ENCODE measurements at regions not wholly inside any gene's neighbourhood (a gene's known extent, or its start where the extent isn't known, plus 50 kb on each side); places are given as distances from the start of the nearest gene placed in this dataset.

DNA sequence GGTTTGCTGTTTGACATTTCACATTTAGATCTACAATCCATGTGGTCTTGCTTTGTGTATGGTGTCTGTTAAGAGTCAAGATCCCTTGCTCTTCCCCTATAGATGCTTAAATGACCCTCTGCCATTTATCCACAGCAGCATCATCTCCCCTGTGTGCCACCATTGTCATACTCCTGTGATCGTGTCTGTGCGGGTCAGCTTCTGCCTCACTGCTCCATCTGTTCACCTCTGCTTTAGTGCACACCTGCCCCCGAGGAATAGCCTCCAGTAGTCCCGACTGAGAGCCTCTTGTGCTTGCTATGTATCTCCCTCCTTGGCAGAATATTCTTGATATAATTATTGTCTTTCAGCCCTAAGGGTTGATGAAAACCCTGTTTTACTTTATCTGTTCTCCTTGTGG lies 551.2 kb downstream of the CDH26 start:
- H3K27me3 ChIP-seq (replicated peaks in 2 of 5; ENCODE audit: control insufficient read depth in 4 of 5, insufficient read depth in 5 of 5, low read length in 4 of 5) = peaks cover 0 to 28% (median 10%) of the 10 kb centered on the region in 5 experiments

GRCh38 chr20:60510356-60510755 lies 552.1 kb downstream of the CDH26 start:
- WGBS (ENCODE audit: insufficient coverage) = 64% methylated on average over 3 of the region's 4 CpGs
- no peaks in the 10 kb centered on the region for H3K4me1 ChIP-seq (ENCODE audit: control extremely low read depth in 1 of 4, control insufficient read depth in 4 of 4, insufficient read depth in 4 of 4, low read length in 3 of 4)
- H3K36me3 ChIP-seq (ENCODE audit: control insufficient read depth in 4 of 4, insufficient read depth in 4 of 4, low read length in 3 of 4) = no peaks in the 10 kb centered on the region
- no peak overlapping the region for H3K27ac ChIP-seq (ENCODE audit: insufficient read depth in 1 of 2, low read depth in 1 of 2, low read length in 2 of 2, poor library complexity in 1 of 2, severe bottlenecking in 2 of 2)
- no peak overlapping the region for H3K4me3 ChIP-seq (ENCODE audit: control insufficient read depth in 1 of 7, extremely low read depth in 1 of 7, insufficient read depth in 4 of 7, low read depth in 2 of 7, low read length in 6 of 7)
- CTCF ChIA-PET = no interaction called here
- H3K9me3 ChIP-seq (ENCODE audit: control extremely low read depth in 1 of 5, control insufficient read depth in 4 of 5, insufficient read depth in 2 of 5, low read depth in 1 of 5, low read length in 4 of 5) = no peaks in the 10 kb centered on the region
- no peak for DNase-seq
- peaks cover 0 to 28% (median 8%) of the 10 kb centered on the region in 5 experiments for H3K27me3 ChIP-seq (replicated peaks in 2 of 5; ENCODE audit: control insufficient read depth in 4 of 5, insufficient read depth in 5 of 5, low read length in 4 of 5)
- POLR2A ChIA-PET = interaction anchor here (0.6 kb wide), 1 partner anchor 27 kb away, joined by 3 read pairs; no protein-coding TSS in a partner anchor

More for the DNA sequence above, 551.2 kb downstream of the CDH26 start:
- ChIA-PET CTCF (no interaction called here), POLR2A (no interaction called here)
- 87% methylated on average over 4 of the region's 4 CpGs for WGBS (ENCODE audit: insufficient coverage)
- Histone ChIP-seq H3K4me3 (ENCODE audit: control insufficient read depth in 1 of 7, extremely low read depth in 1 of 7, insufficient read depth in 4 of 7, low read depth in 2 of 7, low read length in 6 of 7) (no peak overlapping the region), H3K9me3 (ENCODE audit: control extremely low read depth in 1 of 5, control insufficient read depth in 4 of 5, insufficient read depth in 2 of 5, low read depth in 1 of 5, low read length in 4 of 5) (no peaks in the 10 kb centered on the region), H3K36me3 (ENCODE audit: control insufficient read depth in 4 of 4, insufficient read depth in 4 of 4, low read length in 3 of 4) (no peaks in the 10 kb centered on the region), H3K4me1 (ENCODE audit: control extremely low read depth in 1 of 4, control insufficient read depth in 4 of 4, insufficient read depth in 4 of 4, low read length in 3 of 4) (no peaks in the 10 kb centered on the region), H3K27ac (ENCODE audit: insufficient read depth in 1 of 2, low read depth in 1 of 2, low read length in 2 of 2, poor library complexity in 1 of 2, severe bottlenecking in 2 of 2) (no peak overlapping the region)
- DNase-seq = no peak

GRCh38 chr20:60512443-60512842 lies 554.2 kb downstream of the CDH26 start:
- Histone ChIP-seq H3K4me3 (ENCODE audit: control insufficient read depth in 1 of 7, extremely low read depth in 1 of 7, insufficient read depth in 4 of 7, low read depth in 2 of 7, low read length in 6 of 7) (no peak overlapping the region), H3K4me1 (ENCODE audit: control extremely low read depth in 1 of 4, control insufficient read depth in 4 of 4, insufficient read depth in 4 of 4, low read length in 3 of 4) (no peaks in the 10 kb centered on the region), H3K9me3 (ENCODE audit: control extremely low read depth in 1 of 5, control insufficient read depth in 4 of 5, insufficient read depth in 2 of 5, low read depth in 1 of 5, low read length in 4 of 5) (no peaks in the 10 kb centered on the region), H3K36me3 (ENCODE audit: control insufficient read depth in 4 of 4, insufficient read depth in 4 of 4, low read length in 3 of 4) (no peaks in the 10 kb centered on the region), H3K27me3 (replicated peaks in 2 of 5; ENCODE audit: control insufficient read depth in 4 of 5, insufficient read depth in 5 of 5, low read length in 4 of 5) (peaks cover 0 to 20% (median 5%) of the 10 kb centered on the region in 5 experiments), H3K27ac (ENCODE audit: insufficient read depth in 1 of 2, low read depth in 1 of 2, low read length in 2 of 2, poor library complexity in 1 of 2, severe bottlenecking in 2 of 2) (no peak overlapping the region)
- no peak for DNase-seq
- WGBS (ENCODE audit: insufficient coverage) = 80% methylated on average over 1 of the region's 4 CpGs
- POLR2A ChIA-PET = no interaction called here
- CTCF ChIA-PET = no interaction called here

DNA sequence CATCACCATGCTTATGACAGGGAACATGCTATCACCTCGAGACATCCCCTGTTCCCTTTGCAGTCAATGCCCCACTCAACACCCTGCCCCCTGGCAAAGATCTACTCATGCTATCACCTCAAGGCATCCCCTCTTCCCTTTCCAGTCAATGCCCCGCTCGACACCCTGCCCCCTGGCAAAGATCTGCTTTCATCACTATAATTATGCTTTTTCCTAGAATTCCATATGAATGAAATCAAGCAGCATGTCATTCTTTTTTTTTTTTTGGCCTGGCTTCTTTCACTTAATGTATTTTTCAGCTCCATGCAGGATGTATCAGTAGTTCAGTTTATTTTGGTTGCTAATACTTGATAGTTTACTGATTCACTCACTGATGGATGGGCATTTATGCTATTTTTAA lies 554.9 kb downstream of the CDH26 start:
- no peaks in the 10 kb centered on the region for H3K9me3 ChIP-seq (ENCODE audit: control extremely low read depth in 1 of 5, control insufficient read depth in 4 of 5, insufficient read depth in 2 of 5, low read depth in 1 of 5, low read length in 4 of 5)
- no peaks in the 10 kb centered on the region for H3K4me1 ChIP-seq (ENCODE audit: control extremely low read depth in 1 of 4, control insufficient read depth in 4 of 4, insufficient read depth in 4 of 4, low read length in 3 of 4)
- WGBS (ENCODE audit: insufficient coverage) = 93% methylated on average over 3 of the region's 3 CpGs
- CTCF ChIA-PET = no interaction called here
- H3K36me3 ChIP-seq (ENCODE audit: control insufficient read depth in 4 of 4, insufficient read depth in 4 of 4, low read length in 3 of 4) = no peaks in the 10 kb centered on the region
- no peak overlapping the region for H3K27ac ChIP-seq (ENCODE audit: insufficient read depth in 1 of 2, low read depth in 1 of 2, low read length in 2 of 2, poor library complexity in 1 of 2, severe bottlenecking in 2 of 2)
- H3K4me3 ChIP-seq (ENCODE audit: control insufficient read depth in 1 of 7, extremely low read depth in 1 of 7, insufficient read depth in 4 of 7, low read depth in 2 of 7, low read length in 6 of 7) = no peak overlapping the region
- H3K27me3 ChIP-seq (replicated peaks in 2 of 5; ENCODE audit: control insufficient read depth in 4 of 5, insufficient read depth in 5 of 5, low read length in 4 of 5) = peaks cover 0 to 20% (median 7%) of the 10 kb centered on the region in 5 experiments
- no peak for DNase-seq
- POLR2A ChIA-PET = no interaction called here

- WGBS (ENCODE audit: insufficient coverage) = no CpG with 5 or more reads among the region's 2 CpGs
- CTCF ChIA-PET = no interaction called here
- Histone ChIP-seq H3K4me1 (ENCODE audit: control extremely low read depth in 1 of 4, control insufficient read depth in 4 of 4, insufficient read depth in 4 of 4, low read length in 3 of 4) (no peaks in the 10 kb centered on the region), H3K4me3 (ENCODE audit: control insufficient read depth in 1 of 7, extremely low read depth in 1 of 7, insufficient read depth in 4 of 7, low read depth in 2 of 7, low read length in 6 of 7) (no peak overlapping the region), H3K36me3 (ENCODE audit: control insufficient read depth in 4 of 4, insufficient read depth in 4 of 4, low read length in 3 of 4) (no peaks in the 10 kb centered on the region), H3K9me3 (ENCODE audit: control extremely low read depth in 1 of 5, control insufficient read depth in 4 of 5, insufficient read depth in 2 of 5, low read depth in 1 of 5, low read length in 4 of 5) (no peaks in the 10 kb centered on the region), H3K27me3 (replicated peaks in 2 of 5; ENCODE audit: control insufficient read depth in 4 of 5, insufficient read depth in 5 of 5, low read length in 4 of 5) (peaks cover 0 to 3% (median 0%) of the 10 kb centered on the region in 5 experiments), H3K27ac (ENCODE audit: insufficient read depth in 1 of 2, low read depth in 1 of 2, low read length in 2 of 2, poor library complexity in 1 of 2, severe bottlenecking in 2 of 2) (no peak overlapping the region)
- DNase-seq = no peak
- POLR2A ChIA-PET = no interaction called here
These were observed 558.2 kb downstream of the CDH26 start for GRCh38 chr20:60516442-60516841.

- Histone ChIP-seq H3K4me3 (ENCODE audit: control insufficient read depth in 1 of 7, extremely low read depth in 1 of 7, insufficient read depth in 4 of 7, low read depth in 2 of 7, low read length in 6 of 7) (no peak overlapping the region), H3K9me3 (ENCODE audit: control extremely low read depth in 1 of 5, control insufficient read depth in 4 of 5, insufficient read depth in 2 of 5, low read depth in 1 of 5, low read length in 4 of 5) (no peaks in the 10 kb centered on the region), H3K4me1 (ENCODE audit: control extremely low read depth in 1 of 4, control insufficient read depth in 4 of 4, insufficient read depth in 4 of 4, low read length in 3 of 4) (no peaks in the 10 kb centered on the region), H3K27ac (ENCODE audit: insufficient read depth in 1 of 2, low read depth in 1 of 2, low read length in 2 of 2, poor library complexity in 1 of 2, severe bottlenecking in 2 of 2) (no peak overlapping the region), H3K27me3 (replicated peaks in 2 of 5; ENCODE audit: control insufficient read depth in 4 of 5, insufficient read depth in 5 of 5, low read length in 4 of 5) (peaks cover 0 to 3% (median 1%) of the 10 kb centered on the region in 5 experiments), H3K36me3 (ENCODE audit: control insufficient read depth in 4 of 4, insufficient read depth in 4 of 4, low read length in 3 of 4) (no peaks in the 10 kb centered on the region)
- 100% methylated on average over 1 of the region's 1 CpG for WGBS (ENCODE audit: insufficient coverage)
- POLR2A ChIA-PET = no interaction called here
- no peak for DNase-seq
- CTCF ChIA-PET = no interaction called here
These were observed 559.8 kb downstream of the CDH26 start for GRCh38 chr20:60518022-60518421.

DNA sequence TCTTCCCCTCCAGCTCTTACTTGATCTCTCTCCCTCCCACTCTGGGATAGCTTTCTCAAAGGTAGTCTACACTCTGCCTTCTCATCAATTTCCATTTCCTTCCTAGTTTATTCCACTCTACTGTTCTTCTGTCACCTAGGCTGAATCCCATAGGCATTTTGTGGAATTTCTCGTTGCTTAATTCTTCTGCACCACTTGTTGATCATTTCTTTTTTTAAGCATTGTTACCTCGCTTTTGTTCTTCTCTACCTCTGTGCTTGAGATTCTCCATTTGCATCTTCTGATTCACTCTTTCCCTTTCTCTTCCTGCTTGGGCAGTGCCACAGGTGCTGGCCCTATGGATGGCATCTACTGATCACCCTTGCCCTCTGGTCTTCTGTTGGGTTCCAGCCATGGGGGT lies 567.2 kb downstream of the CDH26 start:
- ChIA-PET CTCF (no interaction called here), POLR2A (no interaction called here)
- H3K9me3 ChIP-seq (ENCODE audit: control extremely low read depth in 1 of 5, control insufficient read depth in 4 of 5, insufficient read depth in 2 of 5, low read depth in 1 of 5, low read length in 4 of 5) = peaks cover 0 to 1% (median 0%) of the 10 kb centered on the region in 5 experiments
- DNase-seq = no peak
- H3K4me1 ChIP-seq (ENCODE audit: control extremely low read depth in 1 of 4, control insufficient read depth in 4 of 4, insufficient read depth in 4 of 4, low read length in 3 of 4) = no peaks in the 10 kb centered on the region
- WGBS (ENCODE audit: insufficient coverage) = 95% methylated on average over 2 of the region's 2 CpGs
- H3K27ac ChIP-seq (ENCODE audit: insufficient read depth in 1 of 2, low read depth in 1 of 2, low read length in 2 of 2, poor library complexity in 1 of 2, severe bottlenecking in 2 of 2) = no peak overlapping the region
- no peak overlapping the region for H3K4me3 ChIP-seq (ENCODE audit: control insufficient read depth in 1 of 7, extremely low read depth in 1 of 7, insufficient read depth in 4 of 7, low read depth in 2 of 7, low read length in 6 of 7)
- H3K27me3 ChIP-seq (replicated peaks in 2 of 5; ENCODE audit: control insufficient read depth in 4 of 5, insufficient read depth in 5 of 5, low read length in 4 of 5) = peaks cover 0 to 10% (median 1%) of the 10 kb centered on the region in 5 experiments
- no peaks in the 10 kb centered on the region for H3K36me3 ChIP-seq (ENCODE audit: control insufficient read depth in 4 of 4, insufficient read depth in 4 of 4, low read length in 3 of 4)

Data from common myeloid progenitor, CD34-positive (primary cell).